Spleen (tissue), 11 donors: ENCODE measurements at regions not wholly inside any gene's neighbourhood (a gene's known extent, or its start where the extent isn't known, plus 50 kb on each side); places are given as distances from the start of the nearest gene placed in this dataset.
"Not testable (repeated sequence)": the region's sequence is repeated elsewhere in the genome, so short reads cannot be mapped to it uniquely, and the experiment has no call there.

Experiments used
- DNase-seq: peaks from one replicate; pipeline ENCODE4 v3.0.0-alpha.2; 2020
- H3K27ac ChIP-seq, 8 donors: fragments of 200-600 bp; sonication (generic) in 7 of 8; 1 replicate in 4 of 8; 2 replicates in 4 of 8; pipeline versions ENCODE4 v1.5.0 to v1.8.0; 2016 to 2021; ENCODE audit warnings: inconsistent platforms in 4 of 8, mild to moderate bottlenecking in 4 of 8, moderate library complexity in 1 of 8
- H3K27me3 ChIP-seq, 7 donors: fragments of 200-600 bp; sonication (generic) in 6 of 7; replicated peaks in 1 of 7; 1 replicate in 4 of 7; 2 replicates in 3 of 7; pipeline versions ENCODE4 v1.5.0 to v1.8.0; 2016 to 2021; ENCODE audit warnings: inconsistent platforms in 3 of 7, mild to moderate bottlenecking in 1 of 7
- H3K36me3 ChIP-seq, 6 donors: fragments of 200-600 bp; sonication (generic) in 5 of 6; 1 replicate in 4 of 6; 2 replicates in 2 of 6; pipeline versions ENCODE4 v1.5.0 to v1.8.0; 2016 to 2021; ENCODE audit warnings: inconsistent platforms in 2 of 6
- H3K4me1 ChIP-seq, 6 donors: fragments of 200-600 bp; sonication (generic) in 5 of 6; 1 replicate in 3 of 6; 2 replicates in 3 of 6; pipeline versions ENCODE4 v1.5.0 to v1.8.0; 2016 to 2021; ENCODE audit warnings: inconsistent platforms in 3 of 6
- H3K4me3 ChIP-seq, 8 donors: fragments of 200-600 bp; sonication (generic) in 7 of 8; 1 replicate in 4 of 8; 2 replicates in 4 of 8; pipeline versions ENCODE4 v1.5.0 to v1.8.0; 2016 to 2021; ENCODE audit warnings: inconsistent platforms in 4 of 8, mild to moderate bottlenecking in 4 of 8, moderate library complexity in 2 of 8
- H3K9me3 ChIP-seq, 8 donors: fragments of 200-600 bp; sonication (generic) in 7 of 8; 1 replicate in 4 of 8; 2 replicates in 4 of 8; pipeline versions ENCODE4 v1.5.0 to v1.8.0; 2016 to 2021; ENCODE audit warnings: inconsistent platforms in 4 of 8
- CTCF ChIP-seq, 11 experiments: fragments of 200-600 bp in 7 of 11; fragments of 450-650 bp in 4 of 11; sonication (generic) in 4 of 11; IDR thresholded peaks in 8 of 11; conservative IDR thresholded peaks in 3 of 11; 1 replicate in 7 of 11; 2 replicates in 4 of 11; pipeline versions ENCODE4 v1.4.0 to v1.8.0; 2016 to 2021; ENCODE audit warnings: antibody characterized with exemption in 11 of 11, inconsistent platforms in 4 of 11, mild to moderate bottlenecking in 1 of 11
- POLR2A ChIP-seq, 3 donors: fragments of 450-650 bp; IDR thresholded peaks; one replicate each; pipeline ENCODE4 v1.5.1; 2017; ENCODE audit warnings: antibody characterized with exemption in 3 of 3, mild to moderate bottlenecking in 1 of 3
- POLR2AphosphoS5 ChIP-seq, 3 donors: sonication (generic); formaldehyde crosslinking; IDR thresholded peaks; one replicate each; pipeline ENCODE4 v1.5.1; 2017; ENCODE audit warnings: antibody characterized with exemption in 3 of 3
- WGBS, 5 donors: extraction: QIAGEN DNeasy Blood & Tissue Kit in 3 of 5; methylation state at CpG; one replicate each; pipeline versions ENCODE4 v1.1.5 to v1.1.7; 2013 to 2018; 5-methylcytosine and 5-hydroxymethylcytosine counted together
- intact Hi-C: fragments of 100-400 bp; cut with DNase I; formaldehyde crosslinking; loops from one replicate; pipeline ENCODE4 v1.15.0; 2023; ENCODE audit warnings: low total_unique reads
- donor health status: healthy with polysubstance abuse.
- donor health status: DM: no; HTN: no; CAD: no; lungs with moderate emphysema.
- donor health status: DM: no; HTN: no; CAD: no.
- donor health status: Bipolar disorder and iron deficiency.
- donor health status: healthy.
- donor health status: DM: no; HTN: no; CAD: no.
- donor health status: DM: yes; HTN: yes; CAD: no.

DNA sequence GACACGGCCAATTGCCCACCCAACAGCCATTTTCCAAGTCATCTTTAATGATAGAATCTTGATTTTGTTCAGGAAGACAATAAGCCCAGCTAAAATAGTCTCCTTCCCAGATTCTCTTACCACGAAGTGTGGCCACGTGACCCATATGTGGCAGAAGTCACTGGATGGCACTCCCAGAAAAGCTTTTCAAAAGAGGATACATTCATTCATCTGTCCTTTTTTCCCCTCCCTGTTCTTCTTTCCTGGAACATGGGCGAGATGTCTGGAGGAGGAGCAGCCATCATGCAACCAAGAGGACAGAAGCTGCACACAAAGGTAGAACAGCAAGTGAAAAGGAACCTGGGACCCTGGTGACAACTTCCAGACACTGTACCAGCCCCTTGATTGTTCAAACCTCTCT is 174.7 kb downstream of the UACA start:
- no peaks in the 10 kb centered on the region for H3K36me3 ChIP-seq
- H3K27ac ChIP-seq, result no peak overlapping the region
- H3K4me1 ChIP-seq, result peaks cover 0 to 14% (median 8%) of the 10 kb centered on the region in 6 donors
- H3K9me3 ChIP-seq, result peaks cover 0 to 18% (median 7%) of the 10 kb centered on the region in 8 donors
- no peak for DNase-seq
- H3K27me3 ChIP-seq, result peaks cover 0 to 42% (median 7%) of the 10 kb centered on the region in 7 donors
- H3K4me3 ChIP-seq, result no peak overlapping the region
- TF ChIP-seq POLR2A (IDR thresholded peaks at IDR 0.05) (no peak), POLR2AphosphoS5 (IDR thresholded peaks at IDR 0.05) (no peak), CTCF (IDR thresholded peaks at IDR 0.05 in 8 of 11, conservative IDR thresholded peaks at IDR 0.05 in 3 of 11) (no peak)
- intact Hi-C loops, result no loop called here
- WGBS, 5 donors, result 68 to 92% (median 78%) methylated on average over 4 of the region's 4 CpGs

GRCh38 chr15:70587896-70588567 is 175.3 kb downstream of the UACA start:
- H3K36me3 ChIP-seq, result no peaks in the 10 kb centered on the region

DNA sequence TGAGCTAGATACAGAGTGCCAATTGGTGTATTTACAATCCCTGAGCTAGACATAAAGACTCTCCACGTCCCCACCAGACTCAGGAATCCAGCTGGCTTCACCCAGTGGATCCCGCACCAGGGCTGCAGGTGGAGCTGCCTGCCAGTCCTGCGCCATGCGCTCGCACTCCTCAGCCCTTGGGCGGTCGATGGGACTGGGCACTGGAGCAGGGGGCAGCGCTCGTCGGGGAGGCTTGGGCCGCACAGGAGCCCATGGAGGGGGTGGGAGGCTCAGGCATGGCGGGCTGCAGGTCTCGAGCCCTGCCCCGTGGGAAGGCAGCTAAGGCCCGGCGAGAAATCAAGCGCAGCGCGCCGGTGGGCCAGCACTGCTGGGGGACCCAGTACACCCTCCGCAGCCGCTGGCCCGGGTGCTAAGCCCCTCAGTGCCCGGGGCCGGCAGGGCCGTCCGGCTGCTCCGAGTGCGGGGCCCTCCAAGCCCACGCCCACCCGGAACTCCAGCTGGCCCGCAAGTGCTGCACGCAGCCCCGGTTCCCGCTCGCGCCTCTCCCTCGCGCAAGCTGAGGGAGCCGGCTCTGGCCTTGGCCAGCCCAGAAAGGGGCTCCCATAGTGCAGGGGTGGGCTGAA is 176.2 kb downstream of the UACA start:
- H3K27ac ChIP-seq, DNase-seq, intact Hi-C loops, H3K4me3 ChIP-seq, H3K36me3 ChIP-seq, H3K9me3 ChIP-seq: not testable (repeated sequence)
- 94 to 96% (median 95%) methylated on average over 17 to 40 of the region's 40 CpGs for WGBS, 5 donors
- Histone ChIP-seq H3K4me1 (peaks cover 0 to 14% (median 8%) of the 10 kb centered on the region in 6 donors), H3K27me3 (peaks cover 0 to 42% (median 7%) of the 10 kb centered on the region in 7 donors)

More at GRCh38 chr15:70587896-70588567, 175.3 kb downstream of the UACA start:
- Histone ChIP-seq H3K27ac (no peak overlapping the region), H3K9me3 (peaks cover 0 to 12% (median 1%) of the 10 kb centered on the region in 8 donors), H3K4me3 (no peak overlapping the region), H3K27me3 (peaks cover 0 to 42% (median 7%) of the 10 kb centered on the region in 7 donors), H3K4me1 (peaks cover 0 to 14% (median 8%) of the 10 kb centered on the region in 6 donors)
- 75 to 84% (median 81%) methylated on average over 10 of the region's 10 CpGs for WGBS, 5 donors
- TF ChIP-seq POLR2A (IDR thresholded peaks at IDR 0.05), result no peak
- TF ChIP-seq CTCF (IDR thresholded peaks at IDR 0.05 in 8 of 11, conservative IDR thresholded peaks at IDR 0.05 in 3 of 11), result no peak
- TF ChIP-seq POLR2AphosphoS5 (IDR thresholded peaks at IDR 0.05), result no peak
- intact Hi-C loops, result no loop called here
- no peak for DNase-seq

DNA sequence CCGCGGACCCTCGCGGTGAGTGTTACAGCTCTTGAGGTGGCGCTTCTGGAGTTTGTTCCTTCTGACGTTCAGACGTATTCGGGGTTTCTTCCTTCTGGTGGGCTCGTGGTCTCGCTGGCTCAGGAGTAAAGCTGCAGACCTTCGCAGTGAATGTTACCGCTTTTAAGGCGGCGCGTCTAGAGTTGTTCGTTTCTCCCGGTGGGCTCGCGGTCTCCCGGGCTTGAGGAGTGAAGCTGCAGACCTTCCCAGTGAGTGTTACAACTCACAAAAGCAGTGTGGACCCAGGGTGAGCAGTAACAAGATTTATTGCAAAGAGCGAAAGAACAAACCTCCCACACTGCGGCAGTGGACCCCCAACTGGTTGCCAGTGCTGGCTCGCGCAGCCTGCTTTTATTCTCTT is 177.1 kb downstream of the UACA start:
- intact Hi-C loops, result no loop called here
- peaks cover 0 to 42% (median 7%) of the 10 kb centered on the region in 7 donors for H3K27me3 ChIP-seq
- H3K4me1 ChIP-seq, result peaks cover 0 to 14% (median 8%) of the 10 kb centered on the region in 6 donors
- H3K36me3 ChIP-seq, result no peaks in the 10 kb centered on the region
- no peak overlapping the region for H3K27ac ChIP-seq
- WGBS, 5 donors, result 71 to 89% (median 87%) methylated on average over 24 of the region's 24 CpGs
- H3K4me3 ChIP-seq, result no peak overlapping the region
- H3K9me3 ChIP-seq, result no peaks in the 10 kb centered on the region
- DNase-seq, result no peak
- no peak for TF ChIP-seq CTCF (IDR thresholded peaks at IDR 0.05 in 8 of 11, conservative IDR thresholded peaks at IDR 0.05 in 3 of 11)
- TF ChIP-seq POLR2AphosphoS5 (IDR thresholded peaks at IDR 0.05), result no peak
- TF ChIP-seq POLR2A (IDR thresholded peaks at IDR 0.05), result no peak
